ENCODE measurements at regions not wholly inside any gene's neighbourhood (a gene's known extent, or its start where the extent isn't known, plus 50 kb on each side); places are given as distances from the start of the nearest gene placed in this dataset.

DNA sequence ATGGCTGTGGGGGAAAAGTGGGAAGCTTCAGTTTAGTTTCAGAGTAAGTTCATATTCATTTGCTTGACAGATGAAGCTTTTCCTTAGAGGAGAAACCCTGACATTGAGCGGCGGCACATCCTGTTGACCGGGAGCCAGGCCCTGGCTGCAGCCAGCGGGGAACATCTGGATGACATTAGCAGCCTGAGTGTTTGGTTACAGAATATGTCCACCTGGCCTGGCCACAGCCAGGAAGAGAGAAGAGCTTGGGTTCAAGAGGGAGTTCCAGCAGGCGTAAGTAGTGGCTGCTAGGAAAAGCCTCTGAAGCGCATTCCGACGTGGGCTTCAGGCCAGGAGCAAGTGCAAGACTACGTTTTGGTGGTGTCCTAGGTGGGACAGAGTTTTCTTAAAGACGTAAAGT lies 144.9 kb upstream of the MYCN start:
- Histone ChIP-seq H3K9me3 (no peaks in the 10 kb centered on the region), H3K27ac (no peak overlapping the region), H3K4me1 (no peaks in the 10 kb centered on the region), H3K27me3 (no peaks in the 10 kb centered on the region), H3K36me3 (no peaks in the 10 kb centered on the region), H3K4me3 (no peak overlapping the region)
- intact Hi-C loops (cut with DNase I; ENCODE audit: low total_unique reads), result no loop called here
- no peak for DNase-seq
- TF ChIP-seq POLR2A (IDR thresholded peaks at IDR 0.05), result no peak
- TF ChIP-seq, protein P1, sequence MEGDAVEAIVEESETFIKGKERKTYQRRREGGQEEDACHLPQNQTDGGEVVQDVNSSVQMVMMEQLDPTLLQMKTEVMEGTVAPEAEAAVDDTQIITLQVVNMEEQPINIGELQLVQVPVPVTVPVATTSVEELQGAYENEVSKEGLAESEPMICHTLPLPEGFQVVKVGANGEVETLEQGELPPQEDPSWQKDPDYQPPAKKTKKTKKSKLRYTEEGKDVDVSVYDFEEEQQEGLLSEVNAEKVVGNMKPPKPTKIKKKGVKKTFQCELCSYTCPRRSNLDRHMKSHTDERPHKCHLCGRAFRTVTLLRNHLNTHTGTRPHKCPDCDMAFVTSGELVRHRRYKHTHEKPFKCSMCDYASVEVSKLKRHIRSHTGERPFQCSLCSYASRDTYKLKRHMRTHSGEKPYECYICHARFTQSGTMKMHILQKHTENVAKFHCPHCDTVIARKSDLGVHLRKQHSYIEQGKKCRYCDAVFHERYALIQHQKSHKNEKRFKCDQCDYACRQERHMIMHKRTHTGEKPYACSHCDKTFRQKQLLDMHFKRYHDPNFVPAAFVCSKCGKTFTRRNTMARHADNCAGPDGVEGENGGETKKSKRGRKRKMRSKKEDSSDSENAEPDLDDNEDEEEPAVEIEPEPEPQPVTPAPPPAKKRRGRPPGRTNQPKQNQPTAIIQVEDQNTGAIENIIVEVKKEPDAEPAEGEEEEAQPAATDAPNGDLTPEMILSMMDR (IDR thresholded peaks at IDR 0.05), result no peak
- no peak for TF ChIP-seq POLR2AphosphoS5 (IDR thresholded peaks at IDR 0.05)
- TF ChIP-seq EP300 (IDR thresholded peaks at IDR 0.05; ENCODE audit: low read depth), result no peak
- 77 to 85% methylated on average over 7 to 10 of the region's 10 CpGs for WGBS, 2 donors (ENCODE audit: low coverage in 1 of 2)
- in situ Hi-C loops (cut with MboI; ENCODE audit: low pct_ligation_motif_present in 1 of 4, low pct_unique_long_range_greater_than_20kb in 1 of 4, low sequenced_read_pairs in 3 of 4), result no loop called here

DNA sequence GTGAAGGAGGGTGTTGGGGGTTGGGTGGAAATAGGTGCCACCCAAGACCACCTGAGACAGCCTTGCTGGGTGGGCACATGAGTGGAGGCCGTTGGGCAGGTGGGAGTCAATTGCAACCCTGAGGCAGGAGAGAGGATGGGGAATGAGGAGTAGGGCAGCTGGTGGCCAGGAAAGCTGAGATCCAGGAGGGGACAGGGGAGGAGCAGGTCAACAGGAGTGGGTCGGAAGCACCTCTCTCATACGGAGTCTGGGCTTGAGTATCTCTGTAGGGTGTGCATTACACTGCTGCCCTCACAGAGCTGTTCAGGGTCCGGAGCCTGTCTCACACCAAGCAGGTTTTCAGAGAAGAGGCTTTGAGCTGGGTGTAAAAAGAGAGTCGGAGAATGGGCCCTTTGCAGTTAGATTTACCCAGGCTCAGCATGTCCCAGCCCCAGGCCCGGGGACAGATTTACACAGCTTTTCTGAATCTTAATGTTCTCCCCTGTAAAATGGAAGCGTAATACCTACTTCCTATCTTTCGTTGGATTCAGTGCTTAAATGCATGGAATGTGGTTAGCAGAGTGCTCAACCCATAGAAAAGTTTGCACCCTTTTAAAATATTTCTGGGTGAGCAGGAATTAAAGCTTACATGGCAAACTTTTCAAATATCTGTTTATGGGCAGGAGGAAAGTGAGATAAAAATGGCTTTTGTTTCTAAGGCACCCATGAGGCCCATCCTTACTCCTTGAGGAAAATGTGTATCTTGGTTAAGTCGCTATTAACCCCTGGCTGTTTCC lies 144.0 kb upstream of the MYCN start:
- in situ Hi-C loops (cut with MboI; ENCODE audit: low pct_ligation_motif_present in 1 of 4, low pct_unique_long_range_greater_than_20kb in 1 of 4, low sequenced_read_pairs in 3 of 4) (no loop called here), intact Hi-C loops (cut with DNase I; ENCODE audit: low total_unique reads) (no loop called here)
- Histone ChIP-seq H3K4me1 (no peaks in the 10 kb centered on the region), H3K27me3 (no peaks in the 10 kb centered on the region), H3K9me3 (no peaks in the 10 kb centered on the region), H3K27ac (no peak overlapping the region), H3K36me3 (no peaks in the 10 kb centered on the region), H3K4me3 (no peak overlapping the region)
- DNase-seq, result no peak
- TF ChIP-seq POLR2A (IDR thresholded peaks at IDR 0.05) (no peak), POLR2AphosphoS5 (IDR thresholded peaks at IDR 0.05) (no peak), EP300 (IDR thresholded peaks at IDR 0.05; ENCODE audit: low read depth) (no peak)
- TF ChIP-seq, protein P1 (IDR thresholded peaks at IDR 0.05), result no peak
- 82 to 89% methylated on average over 4 to 9 of the region's 9 CpGs for WGBS, 2 donors (ENCODE audit: low coverage in 1 of 2)

DNA sequence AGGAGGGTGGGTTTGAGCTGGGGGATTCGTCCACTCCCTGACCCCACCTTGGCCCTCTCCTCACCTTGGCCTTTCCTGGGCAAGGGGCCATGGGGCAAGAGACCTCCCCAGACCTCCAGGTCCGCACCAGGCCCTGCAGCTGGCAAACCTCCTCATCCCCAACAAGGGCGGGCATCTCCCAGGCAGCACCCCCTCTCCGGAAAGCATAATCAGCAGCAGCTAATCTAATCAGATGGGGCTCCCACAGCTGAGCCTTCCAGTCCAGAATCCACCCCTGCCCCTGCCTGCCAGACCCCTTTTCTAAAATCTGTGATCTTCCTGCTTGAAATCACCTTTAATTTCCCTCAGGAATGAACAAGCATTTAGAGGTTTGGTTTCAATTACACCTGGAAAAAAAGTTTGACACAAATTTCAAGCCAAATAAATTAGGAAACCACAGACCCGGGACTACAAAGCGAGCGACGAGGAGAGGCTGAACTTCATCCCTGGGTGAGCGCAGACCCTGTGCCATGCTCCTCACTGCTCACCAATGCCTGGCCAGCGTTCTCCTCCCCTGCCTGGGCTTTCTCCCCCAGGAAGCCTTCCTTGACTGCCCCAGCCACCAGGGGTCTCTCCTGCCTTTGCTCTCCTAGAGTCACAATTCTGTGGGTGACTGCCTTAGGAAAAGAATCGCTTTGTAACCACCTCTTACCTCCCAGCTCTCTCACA lies 143.0 kb upstream of the MYCN start:
- Histone ChIP-seq H3K4me3 (no peak overlapping the region), H3K36me3 (no peaks in the 10 kb centered on the region), H3K27ac (no peak overlapping the region), H3K9me3 (no peaks in the 10 kb centered on the region), H3K4me1 (no peaks in the 10 kb centered on the region), H3K27me3 (no peaks in the 10 kb centered on the region)
- WGBS, 2 donors (ENCODE audit: low coverage in 1 of 2), result 73 to 77% methylated on average over 4 to 11 of the region's 11 CpGs
- no peak for DNase-seq
- in situ Hi-C loops (cut with MboI; ENCODE audit: low pct_ligation_motif_present in 1 of 4, low pct_unique_long_range_greater_than_20kb in 1 of 4, low sequenced_read_pairs in 3 of 4), result no loop called here
- TF ChIP-seq, protein P1 (IDR thresholded peaks at IDR 0.05), result no peak
- TF ChIP-seq POLR2AphosphoS5 (IDR thresholded peaks at IDR 0.05) (no peak), EP300 (IDR thresholded peaks at IDR 0.05; ENCODE audit: low read depth) (no peak)
- intact Hi-C loops (cut with DNase I; ENCODE audit: low total_unique reads), result no loop called here

DNA sequence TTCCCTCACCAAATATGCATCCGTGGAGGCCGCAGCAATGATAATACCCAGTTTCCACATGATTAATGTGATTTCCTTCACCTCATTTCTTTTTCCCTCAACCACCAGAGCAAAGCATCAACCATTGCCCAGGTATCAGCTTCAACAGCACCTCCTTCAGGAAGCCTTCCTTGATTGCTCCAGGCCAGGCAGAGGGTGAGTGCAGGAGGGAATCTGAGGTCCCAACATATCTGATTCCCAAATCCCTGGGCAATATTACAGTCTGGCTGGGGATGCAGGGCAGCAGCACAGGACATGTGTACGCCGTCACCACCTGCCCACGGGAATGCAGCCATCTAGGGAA lies 142.4 kb upstream of the MYCN start:
- H3K4me1 ChIP-seq, result no peaks in the 10 kb centered on the region
- intact Hi-C loops (cut with DNase I; ENCODE audit: low total_unique reads) (no loop called here), in situ Hi-C loops (cut with MboI; ENCODE audit: low pct_ligation_motif_present in 1 of 4, low pct_unique_long_range_greater_than_20kb in 1 of 4, low sequenced_read_pairs in 3 of 4) (no loop called here)
- WGBS, 2 donors (ENCODE audit: low coverage in 1 of 2), result 67 to 91% methylated on average over 2 to 5 of the region's 5 CpGs
- H3K27me3 ChIP-seq, result no peaks in the 10 kb centered on the region
- no peak for TF ChIP-seq EP300 (IDR thresholded peaks at IDR 0.05; ENCODE audit: low read depth)
- TF ChIP-seq POLR2A (IDR thresholded peaks at IDR 0.05), result no peak
- TF ChIP-seq, protein P1 (IDR thresholded peaks at IDR 0.05), result no peak
- DNase-seq, result no peak
- no peak overlapping the region for H3K27ac ChIP-seq
- no peaks in the 10 kb centered on the region for H3K36me3 ChIP-seq
- no peak overlapping the region for H3K4me3 ChIP-seq
- H3K9me3 ChIP-seq, result no peaks in the 10 kb centered on the region

All from transverse colon (tissue), 4 donors.